ENCODE measurements at regions not wholly inside any gene's neighbourhood (a gene's known extent, or its start where the extent isn't known, plus 50 kb on each side); places are given as distances from the start of the nearest gene placed in this dataset.

DNA sequence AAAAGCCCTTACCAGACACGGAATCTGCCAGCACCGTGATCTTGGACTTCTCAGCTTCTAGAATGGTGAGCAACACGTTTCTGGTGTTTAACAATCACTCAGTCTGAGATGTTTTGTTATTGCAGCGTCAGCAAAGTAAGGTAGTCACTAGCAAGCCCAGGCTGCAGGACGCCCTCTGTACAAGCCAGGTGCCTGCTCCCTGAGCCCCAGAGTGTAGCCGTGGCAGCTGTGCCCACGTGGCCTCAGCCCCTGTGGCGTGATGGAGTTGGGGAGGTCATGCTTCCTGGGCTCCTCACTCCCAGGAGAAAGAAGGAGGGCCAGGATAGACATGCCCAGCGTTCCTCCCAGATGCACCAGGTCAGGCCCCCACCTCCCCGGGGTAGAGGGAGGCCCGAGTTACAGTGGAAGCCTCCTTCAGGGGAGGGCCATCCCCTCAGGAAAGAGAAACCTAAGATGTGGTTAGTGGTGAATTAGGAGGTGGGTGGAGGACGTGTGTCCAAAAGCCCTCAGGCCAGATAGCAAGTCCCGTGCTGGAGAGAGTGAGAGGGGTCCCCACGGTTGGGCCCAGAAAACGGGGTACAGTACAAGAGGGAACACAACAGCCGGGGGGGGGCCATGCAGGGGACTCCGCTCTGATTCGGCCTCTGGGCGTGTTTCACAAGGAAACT is 169.6 kb upstream of the SOX1 start:
- peaks cover 0 to 14% (median 6%) of the 10 kb centered on the region in 4 donors for H3K27me3 ChIP-seq
- 64 to 66% methylated on average over 15 to 19 of the region's 19 CpGs for WGBS, 2 donors
- no peaks in the 10 kb centered on the region for H3K9me3 ChIP-seq
- peaks cover 0 to 6% (median 0%) of the 10 kb centered on the region in 4 donors for H3K4me1 ChIP-seq
- H3K27ac ChIP-seq: no peak overlapping the region
- no peaks in the 10 kb centered on the region for H3K36me3 ChIP-seq
- no peak for DNase-seq
- H3K4me3 ChIP-seq: no peak overlapping the region
- no peak for TF ChIP-seq POLR2AphosphoS5 (IDR thresholded peaks at IDR 0.05)
- TF ChIP-seq POLR2A (IDR thresholded peaks at IDR 0.05): no peak
- no peak for TF ChIP-seq CTCF (IDR thresholded peaks at IDR 0.05)
- no peak for TF ChIP-seq EP300 (IDR thresholded peaks at IDR 0.05)
- no peak for ATAC-seq (ENCODE audit: low FRiP score in 2 of 2)

- Histone ChIP-seq H3K4me1 (peaks cover 0 to 6% (median 0%) of the 10 kb centered on the region in 4 donors), H3K36me3 (no peaks in the 10 kb centered on the region), H3K27ac (no peak overlapping the region), H3K9me3 (no peaks in the 10 kb centered on the region), H3K4me3 (no peak overlapping the region), H3K27me3 (peaks cover 0 to 13% (median 5%) of the 10 kb centered on the region in 4 donors)
- 64 to 71% methylated on average over 9 of the region's 9 CpGs for WGBS, 2 donors
- ATAC-seq (ENCODE audit: low FRiP score in 2 of 2): no peak
- no peak for TF ChIP-seq POLR2A (IDR thresholded peaks at IDR 0.05)
- no peak for TF ChIP-seq CTCF (IDR thresholded peaks at IDR 0.05)
- no peak for TF ChIP-seq EP300 (IDR thresholded peaks at IDR 0.05)
- no peak for TF ChIP-seq POLR2AphosphoS5 (IDR thresholded peaks at IDR 0.05)
- no peak for DNase-seq
Observed at GRCh38 chr13:111897846-111898215, 169.1 kb upstream of the SOX1 start.

DNA sequence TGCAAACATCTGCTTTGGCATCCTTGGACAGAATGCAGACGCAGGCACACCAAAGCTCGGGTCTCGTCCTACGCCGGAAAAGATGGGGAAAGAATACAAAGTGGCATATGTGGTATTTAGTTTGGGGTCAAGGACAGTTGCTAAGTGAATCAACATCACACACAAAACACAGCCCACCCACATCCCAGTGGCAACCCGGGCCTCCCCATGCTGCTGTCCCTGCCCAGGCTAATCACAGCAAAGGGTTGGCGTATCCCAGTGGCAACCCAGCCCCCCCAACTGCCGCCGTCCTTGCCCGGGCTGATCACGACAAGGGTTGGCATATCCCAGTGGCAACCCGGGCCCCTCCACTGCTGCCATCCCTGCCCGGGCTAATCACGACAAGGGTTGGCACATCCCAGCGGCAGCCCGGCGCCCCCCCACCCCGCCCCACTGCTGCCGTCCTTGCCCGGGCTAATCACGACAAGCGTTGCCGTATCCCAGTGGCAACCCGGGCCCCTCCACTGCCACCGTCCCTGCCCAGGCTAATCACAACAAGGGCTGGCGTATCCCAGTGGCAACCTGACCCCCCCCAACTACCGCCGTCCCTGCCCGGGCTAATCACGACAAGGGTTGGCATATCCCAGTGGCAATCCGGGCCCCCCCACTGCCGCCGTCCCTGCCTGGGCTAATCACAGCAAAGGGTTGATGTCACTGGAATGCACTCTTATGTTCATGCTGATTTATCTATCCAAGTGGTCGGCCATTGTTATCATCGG is 167.8 kb upstream of the SOX1 start:
- no peak for DNase-seq
- no peaks in the 10 kb centered on the region for H3K4me1 ChIP-seq
- no peak for ATAC-seq (ENCODE audit: low FRiP score in 2 of 2)
- H3K36me3 ChIP-seq: no peaks in the 10 kb centered on the region
- H3K27me3 ChIP-seq: peaks cover 0 to under 1% (median 0%) of the 10 kb centered on the region in 4 donors
- H3K4me3 ChIP-seq: no peak overlapping the region
- no peaks in the 10 kb centered on the region for H3K9me3 ChIP-seq
- TF ChIP-seq CTCF (IDR thresholded peaks at IDR 0.05) (no peak), POLR2AphosphoS5 (IDR thresholded peaks at IDR 0.05) (no peak), EP300 (IDR thresholded peaks at IDR 0.05) (no peak), POLR2A (IDR thresholded peaks at IDR 0.05) (no peak)
- no peak overlapping the region for H3K27ac ChIP-seq
- 86 to 87% methylated on average over 28 to 33 of the region's 35 CpGs for WGBS, 2 donors

GRCh38 chr13:111899714-111900389 is 167.1 kb upstream of the SOX1 start:
- WGBS, 2 donors: 81 to 82% methylated on average over 15 of the region's 15 CpGs
- no peaks in the 10 kb centered on the region for H3K27me3 ChIP-seq

More at GRCh38 chr13:111899714-111900389, 167.1 kb upstream of the SOX1 start:
- H3K36me3 ChIP-seq: no peaks in the 10 kb centered on the region
- ATAC-seq (ENCODE audit: low FRiP score in 2 of 2) (no peak), DNase-seq (no peak)
- no peaks in the 10 kb centered on the region for H3K9me3 ChIP-seq
- H3K4me3 ChIP-seq: no peak overlapping the region
- no peak overlapping the region for H3K27ac ChIP-seq
- no peaks in the 10 kb centered on the region for H3K4me1 ChIP-seq
- TF ChIP-seq EP300 (IDR thresholded peaks at IDR 0.05) (no peak), CTCF (IDR thresholded peaks at IDR 0.05) (no peak), POLR2A (IDR thresholded peaks at IDR 0.05) (no peak), POLR2AphosphoS5 (IDR thresholded peaks at IDR 0.05) (no peak)
